BLaER1 (cell line): ENCODE measurements at regions not wholly inside any gene's neighbourhood (a gene's known extent, or its start where the extent isn't known, plus 50 kb on each side); places are given as distances from the start of the nearest gene placed in this dataset.

ENCODE experiments used
- H3K27ac ChIP-seq: shearing (Covaris generic); formaldehyde crosslinking; 2 replicates; pipeline ENCODE4 v1.8.1; 2022
- H3K27me3 ChIP-seq: shearing (Covaris generic); formaldehyde crosslinking; 2 replicates; pipeline ENCODE4 v1.8.1; 2022
- H3K36me3 ChIP-seq: shearing (Covaris generic); formaldehyde crosslinking; 2 replicates; pipeline ENCODE4 v1.8.1; 2022
- H3K4me1 ChIP-seq: shearing (Covaris generic); formaldehyde crosslinking; 2 replicates; pipeline ENCODE4 v1.8.1; 2022
- H3K4me2 ChIP-seq: shearing (Covaris generic); formaldehyde crosslinking; 2 replicates; pipeline ENCODE4 v1.8.1; 2022
- H3K4me3 ChIP-seq: shearing (Covaris generic); formaldehyde crosslinking; 2 replicates; pipeline ENCODE4 v1.8.1; 2022
- H3K9ac ChIP-seq: shearing (Covaris generic); formaldehyde crosslinking; 2 replicates; pipeline ENCODE4 v1.8.1; 2022
- H3K9me3 ChIP-seq: shearing (Covaris generic); formaldehyde crosslinking; 2 replicates; pipeline ENCODE4 v1.8.1; 2022
- H4K20me1 ChIP-seq: shearing (Covaris generic); formaldehyde crosslinking; 2 replicates; pipeline ENCODE4 v1.8.1; 2022
- Cebpa-rat ChIP-seq: shearing (Covaris generic); IDR thresholded peaks from 2 replicates; pipeline ENCODE4 v1.8.1; 2022

- no peaks in the 10 kb centered on the region for H4K20me1 ChIP-seq
- H3K27ac ChIP-seq: no peak overlapping the region
- no peaks in the 10 kb centered on the region for H3K27me3 ChIP-seq
- peaks cover 1% of the 10 kb centered on the region; the same call in 1 of the 2 replicates for H3K4me1 ChIP-seq
- no peak overlapping the region for H3K4me3 ChIP-seq
- H3K9ac ChIP-seq: no peak overlapping the region
- no peak for TF ChIP-seq Cebpa-rat
- no peaks in the 10 kb centered on the region for H3K9me3 ChIP-seq
- H3K4me2 ChIP-seq: no peak overlapping the region
- H3K36me3 ChIP-seq: no peaks in the 10 kb centered on the region
Measured at GRCh38 chr3:159171333-159171732, 369.5 kb downstream of the MFSD1 start.

- no peak overlapping the region for H3K27ac ChIP-seq
- H3K4me3 ChIP-seq: no peak overlapping the region
- no peaks in the 10 kb centered on the region for H3K27me3 ChIP-seq
- H4K20me1 ChIP-seq: no peaks in the 10 kb centered on the region
- H3K9ac ChIP-seq: no peak overlapping the region
- H3K9me3 ChIP-seq: no peaks in the 10 kb centered on the region
- TF ChIP-seq Cebpa-rat: no peak
- no peak overlapping the region for H3K4me2 ChIP-seq
- H3K4me1 ChIP-seq: no peaks in the 10 kb centered on the region
- no peaks in the 10 kb centered on the region for H3K36me3 ChIP-seq
Measured at GRCh38 chr3:159172473-159172872, 370.6 kb downstream of the MFSD1 start.

GRCh38 chr3:159174715-159175692 lies 373.1 kb downstream of the MFSD1 start:
- Histone ChIP-seq H3K27me3 (no peaks in the 10 kb centered on the region), H3K4me3 (no peak overlapping the region), H3K4me2 (no peak overlapping the region), H3K4me1 (no peaks in the 10 kb centered on the region), H3K9ac (no peak overlapping the region), H4K20me1 (no peaks in the 10 kb centered on the region), H3K36me3 (no peaks in the 10 kb centered on the region), H3K27ac (no peak overlapping the region), H3K9me3 (no peaks in the 10 kb centered on the region)
- no peak for TF ChIP-seq Cebpa-rat

GRCh38 chr3:159178209-159178897 lies 376.5 kb downstream of the MFSD1 start:
- no peaks in the 10 kb centered on the region for H3K9me3 ChIP-seq
- H3K9ac ChIP-seq: no peak overlapping the region
- H3K4me2 ChIP-seq: no peak overlapping the region
- no peak for TF ChIP-seq Cebpa-rat
- H3K4me3 ChIP-seq: no peak overlapping the region
- H3K27ac ChIP-seq: no peak overlapping the region
- H3K36me3 ChIP-seq: no peaks in the 10 kb centered on the region
- H4K20me1 ChIP-seq: no peaks in the 10 kb centered on the region
- no peaks in the 10 kb centered on the region for H3K27me3 ChIP-seq
- no peaks in the 10 kb centered on the region for H3K4me1 ChIP-seq

- TF ChIP-seq Cebpa-rat: no peak
- Histone ChIP-seq H4K20me1 (no peaks in the 10 kb centered on the region), H3K27ac (no peak overlapping the region), H3K9me3 (no peaks in the 10 kb centered on the region), H3K36me3 (no peaks in the 10 kb centered on the region), H3K9ac (no peak overlapping the region), H3K27me3 (no peaks in the 10 kb centered on the region), H3K4me2 (no peak overlapping the region), H3K4me1 (peaks cover 10% of the 10 kb centered on the region; the same call in 1 of the 2 replicates), H3K4me3 (no peak overlapping the region)
Measured at GRCh38 chr3:159182961-159183360, 381.1 kb downstream of the MFSD1 start.

GRCh38 chr3:159185443-159186050 lies 383.7 kb downstream of the MFSD1 start:
- no peaks in the 10 kb centered on the region for H4K20me1 ChIP-seq
- no peak overlapping the region for H3K4me3 ChIP-seq
- no peak overlapping the region for H3K27ac ChIP-seq

GRCh38 chr3:159186581-159186980 lies 384.7 kb downstream of the MFSD1 start:
- no peak overlapping the region for H3K9ac ChIP-seq
- TF ChIP-seq Cebpa-rat: no peak
- no peaks in the 10 kb centered on the region for H3K27me3 ChIP-seq
- H3K27ac ChIP-seq: no peak overlapping the region
- no peaks in the 10 kb centered on the region for H3K9me3 ChIP-seq
- H3K4me2 ChIP-seq: peak overlapping the region; percentile 17
- no peak overlapping the region for H3K4me3 ChIP-seq
- H3K4me1 ChIP-seq: peaks cover 10% of the 10 kb centered on the region; the same call in 1 of the 2 replicates
- no peaks in the 10 kb centered on the region for H3K36me3 ChIP-seq
- H4K20me1 ChIP-seq: no peaks in the 10 kb centered on the region

More at GRCh38 chr3:159185443-159186050, 383.7 kb downstream of the MFSD1 start:
- no peaks in the 10 kb centered on the region for H3K36me3 ChIP-seq
- no peaks in the 10 kb centered on the region for H3K9me3 ChIP-seq
- no peak for TF ChIP-seq Cebpa-rat
- peaks cover 10% of the 10 kb centered on the region; the same call in 1 of the 2 replicates for H3K4me1 ChIP-seq
- H3K27me3 ChIP-seq: no peaks in the 10 kb centered on the region
- no peak overlapping the region for H3K9ac ChIP-seq
- H3K4me2 ChIP-seq: no peak overlapping the region; the same call in 1 of the 2 replicates

GRCh38 chr3:159187232-159187631 lies 385.4 kb downstream of the MFSD1 start:
- no peak for TF ChIP-seq Cebpa-rat
- H3K4me2 ChIP-seq: no peak overlapping the region

GRCh38 chr3:159187706-159188105 lies 385.9 kb downstream of the MFSD1 start:
- Histone ChIP-seq H3K4me1 (peaks cover 10% of the 10 kb centered on the region; the same call in 1 of the 2 replicates), H3K27ac (no peak overlapping the region), H3K4me3 (no peak overlapping the region), H3K9me3 (no peaks in the 10 kb centered on the region), H3K9ac (no peak overlapping the region), H3K4me2 (no peak overlapping the region), H3K36me3 (no peaks in the 10 kb centered on the region), H3K27me3 (no peaks in the 10 kb centered on the region), H4K20me1 (no peaks in the 10 kb centered on the region)
- no peak for TF ChIP-seq Cebpa-rat

More at GRCh38 chr3:159187232-159187631, 385.4 kb downstream of the MFSD1 start:
- H3K36me3 ChIP-seq: no peaks in the 10 kb centered on the region
- H3K9ac ChIP-seq: no peak overlapping the region
- H3K4me1 ChIP-seq: peaks cover 10% of the 10 kb centered on the region; the same call in 1 of the 2 replicates
- no peak overlapping the region for H3K27ac ChIP-seq
- no peaks in the 10 kb centered on the region for H4K20me1 ChIP-seq
- H3K4me3 ChIP-seq: no peak overlapping the region
- no peaks in the 10 kb centered on the region for H3K9me3 ChIP-seq
- no peaks in the 10 kb centered on the region for H3K27me3 ChIP-seq
